ENCODE measurements at regions not wholly inside any gene's neighbourhood (a gene's known extent, or its start where the extent isn't known, plus 50 kb on each side); places are given as distances from the start of the nearest gene placed in this dataset.

- no peak for FAIRE-seq
- Histone ChIP-seq H3K4me1 (ENCODE audit: control insufficient read depth in 3 of 3, insufficient read depth in 2 of 3, low read depth in 1 of 3, low read length in 2 of 3) (no peaks in the 10 kb centered on the region), H3K36me3 (ENCODE audit: control insufficient read depth in 3 of 3, insufficient read depth in 2 of 3, low read depth in 1 of 3, low read length in 3 of 3) (no peaks in the 10 kb centered on the region), H3K4me3 (ENCODE audit: low read depth in 1 of 3, low read length in 3 of 3) (no peak overlapping the region), H3K27me3 (ENCODE audit: control insufficient read depth in 3 of 3, insufficient read depth in 3 of 3, low read length in 3 of 3) (no peaks in the 10 kb centered on the region), H3K27ac (ENCODE audit: low read depth in 1 of 3, low read length in 2 of 3) (no peak overlapping the region), H3K9me3 (ENCODE audit: control insufficient read depth in 2 of 2, insufficient read depth in 1 of 2, low read depth in 1 of 2, low read length in 1 of 2) (no peaks in the 10 kb centered on the region)
- 22 to 35% (median 33%) methylated on average over 3 of the region's 3 CpGs for WGBS, 3 donors
- DNase-seq = no peak
Measured at GRCh38 chr5:5050801-5051200, 89.3 kb upstream of the ADAMTS16 start.

- Histone ChIP-seq H3K36me3 (ENCODE audit: control insufficient read depth in 3 of 3, insufficient read depth in 2 of 3, low read depth in 1 of 3, low read length in 3 of 3) (no peaks in the 10 kb centered on the region), H3K4me1 (ENCODE audit: control insufficient read depth in 3 of 3, insufficient read depth in 2 of 3, low read depth in 1 of 3, low read length in 2 of 3) (no peaks in the 10 kb centered on the region), H3K4me3 (ENCODE audit: low read depth in 1 of 3, low read length in 3 of 3) (no peak overlapping the region), H3K27me3 (ENCODE audit: control insufficient read depth in 3 of 3, insufficient read depth in 3 of 3, low read length in 3 of 3) (no peaks in the 10 kb centered on the region), H3K9me3 (ENCODE audit: control insufficient read depth in 2 of 2, insufficient read depth in 1 of 2, low read depth in 1 of 2, low read length in 1 of 2) (no peaks in the 10 kb centered on the region), H3K27ac (ENCODE audit: low read depth in 1 of 3, low read length in 2 of 3) (no peak overlapping the region)
- no peak for FAIRE-seq
- 89 to 95% (median 93%) methylated on average over 1 of the region's 1 CpG for WGBS, 3 donors
- no peak for DNase-seq
Measured at GRCh38 chr5:5055712-5056111, 84.4 kb upstream of the ADAMTS16 start.

DNA sequence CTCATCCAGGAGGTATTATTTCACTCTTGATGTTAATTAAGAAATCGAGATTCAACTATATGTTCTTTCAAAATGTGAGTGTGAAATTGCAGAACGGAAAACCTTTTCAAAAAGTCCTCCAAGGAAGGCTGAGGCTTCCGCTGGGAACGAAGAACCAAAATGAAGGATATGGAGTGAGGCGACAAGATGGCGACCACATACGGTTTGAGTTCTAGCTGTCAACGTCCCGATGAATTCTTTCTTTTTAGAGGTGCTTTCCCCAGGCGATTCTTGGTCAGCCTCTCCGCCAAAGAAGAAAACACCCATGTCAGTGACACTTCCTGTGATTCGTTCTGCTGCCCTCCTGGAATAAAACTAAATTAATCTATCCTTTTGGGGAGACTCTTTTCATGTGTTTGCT lies 78.3 kb upstream of the ADAMTS16 start:
- DNase-seq = no peak
- Histone ChIP-seq H3K4me1 (ENCODE audit: control insufficient read depth in 3 of 3, insufficient read depth in 2 of 3, low read depth in 1 of 3, low read length in 2 of 3) (no peaks in the 10 kb centered on the region), H3K9me3 (ENCODE audit: control insufficient read depth in 2 of 2, insufficient read depth in 1 of 2, low read depth in 1 of 2, low read length in 1 of 2) (no peaks in the 10 kb centered on the region), H3K27ac (ENCODE audit: low read depth in 1 of 3, low read length in 2 of 3) (no peak overlapping the region), H3K27me3 (ENCODE audit: control insufficient read depth in 3 of 3, insufficient read depth in 3 of 3, low read length in 3 of 3) (no peaks in the 10 kb centered on the region), H3K36me3 (ENCODE audit: control insufficient read depth in 3 of 3, insufficient read depth in 2 of 3, low read depth in 1 of 3, low read length in 3 of 3) (no peaks in the 10 kb centered on the region), H3K4me3 (ENCODE audit: low read depth in 1 of 3, low read length in 3 of 3) (no peak overlapping the region)
- no peak for FAIRE-seq
- 90 to 92% (median 90%) methylated on average over 12 of the region's 12 CpGs for WGBS, 3 donors

- WGBS, 3 donors = 62 to 73% (median 65%) methylated on average over 5 of the region's 5 CpGs
Measured at GRCh38 chr5:5062525-5063302, 77.4 kb upstream of the ADAMTS16 start.

DNA sequence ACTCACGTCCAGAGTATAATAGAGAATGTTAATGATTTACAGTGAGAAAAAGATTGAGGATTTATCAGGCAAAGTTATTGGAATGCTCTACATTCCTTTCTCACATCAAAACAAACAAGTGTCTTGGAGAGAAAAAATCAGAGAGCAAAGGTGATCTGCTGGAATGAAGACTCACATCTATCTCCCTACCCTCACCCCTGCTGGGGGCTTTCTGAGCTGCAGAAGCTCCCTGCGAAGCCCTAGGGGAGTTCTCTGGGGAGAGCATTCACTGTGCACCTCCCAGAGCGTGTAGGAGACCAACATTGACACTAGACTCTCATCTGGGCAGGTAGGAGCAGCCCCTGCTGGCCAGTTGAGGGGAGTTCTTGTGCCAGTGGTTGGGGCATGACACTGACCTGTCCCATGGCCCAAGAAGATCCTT lies 76.6 kb upstream of the ADAMTS16 start:
- Histone ChIP-seq H3K36me3 (ENCODE audit: control insufficient read depth in 3 of 3, insufficient read depth in 2 of 3, low read depth in 1 of 3, low read length in 3 of 3) (no peaks in the 10 kb centered on the region), H3K4me3 (ENCODE audit: low read depth in 1 of 3, low read length in 3 of 3) (no peak overlapping the region), H3K27ac (ENCODE audit: low read depth in 1 of 3, low read length in 2 of 3) (no peak overlapping the region), H3K9me3 (ENCODE audit: control insufficient read depth in 2 of 2, insufficient read depth in 1 of 2, low read depth in 1 of 2, low read length in 1 of 2) (no peaks in the 10 kb centered on the region), H3K4me1 (ENCODE audit: control insufficient read depth in 3 of 3, insufficient read depth in 2 of 3, low read depth in 1 of 3, low read length in 2 of 3) (no peaks in the 10 kb centered on the region), H3K27me3 (ENCODE audit: control insufficient read depth in 3 of 3, insufficient read depth in 3 of 3, low read length in 3 of 3) (no peaks in the 10 kb centered on the region)
- WGBS, 3 donors = 23 to 39% (median 35%) methylated on average over 3 of the region's 3 CpGs
- DNase-seq (no peak), FAIRE-seq (no peak)

More at GRCh38 chr5:5062525-5063302, 77.4 kb upstream of the ADAMTS16 start:
- Histone ChIP-seq H3K27me3 (ENCODE audit: control insufficient read depth in 3 of 3, insufficient read depth in 3 of 3, low read length in 3 of 3) (no peaks in the 10 kb centered on the region), H3K4me3 (ENCODE audit: low read depth in 1 of 3, low read length in 3 of 3) (no peak overlapping the region), H3K4me1 (ENCODE audit: control insufficient read depth in 3 of 3, insufficient read depth in 2 of 3, low read depth in 1 of 3, low read length in 2 of 3) (no peaks in the 10 kb centered on the region), H3K27ac (ENCODE audit: low read depth in 1 of 3, low read length in 2 of 3) (no peak overlapping the region), H3K36me3 (ENCODE audit: control insufficient read depth in 3 of 3, insufficient read depth in 2 of 3, low read depth in 1 of 3, low read length in 3 of 3) (no peaks in the 10 kb centered on the region), H3K9me3 (ENCODE audit: control insufficient read depth in 2 of 2, insufficient read depth in 1 of 2, low read depth in 1 of 2, low read length in 1 of 2) (no peaks in the 10 kb centered on the region)
- FAIRE-seq = no peak
- no peak for DNase-seq

GRCh38 chr5:5065472-5065871 lies 74.7 kb upstream of the ADAMTS16 start:
- H3K27me3 ChIP-seq (ENCODE audit: control insufficient read depth in 3 of 3, insufficient read depth in 3 of 3, low read length in 3 of 3) = no peaks in the 10 kb centered on the region
- WGBS, 3 donors = 89 to 92% (median 92%) methylated on average over 4 of the region's 4 CpGs
- no peaks in the 10 kb centered on the region for H3K9me3 ChIP-seq (ENCODE audit: control insufficient read depth in 2 of 2, insufficient read depth in 1 of 2, low read depth in 1 of 2, low read length in 1 of 2)
- H3K36me3 ChIP-seq (ENCODE audit: control insufficient read depth in 3 of 3, insufficient read depth in 2 of 3, low read depth in 1 of 3, low read length in 3 of 3) = no peaks in the 10 kb centered on the region
- H3K27ac ChIP-seq (ENCODE audit: low read depth in 1 of 3, low read length in 2 of 3) = no peak overlapping the region
- H3K4me1 ChIP-seq (ENCODE audit: control insufficient read depth in 3 of 3, insufficient read depth in 2 of 3, low read depth in 1 of 3, low read length in 2 of 3) = no peaks in the 10 kb centered on the region
- DNase-seq (no peak), FAIRE-seq (no peak)
- H3K4me3 ChIP-seq (ENCODE audit: low read depth in 1 of 3, low read length in 3 of 3) = no peak overlapping the region

DNA sequence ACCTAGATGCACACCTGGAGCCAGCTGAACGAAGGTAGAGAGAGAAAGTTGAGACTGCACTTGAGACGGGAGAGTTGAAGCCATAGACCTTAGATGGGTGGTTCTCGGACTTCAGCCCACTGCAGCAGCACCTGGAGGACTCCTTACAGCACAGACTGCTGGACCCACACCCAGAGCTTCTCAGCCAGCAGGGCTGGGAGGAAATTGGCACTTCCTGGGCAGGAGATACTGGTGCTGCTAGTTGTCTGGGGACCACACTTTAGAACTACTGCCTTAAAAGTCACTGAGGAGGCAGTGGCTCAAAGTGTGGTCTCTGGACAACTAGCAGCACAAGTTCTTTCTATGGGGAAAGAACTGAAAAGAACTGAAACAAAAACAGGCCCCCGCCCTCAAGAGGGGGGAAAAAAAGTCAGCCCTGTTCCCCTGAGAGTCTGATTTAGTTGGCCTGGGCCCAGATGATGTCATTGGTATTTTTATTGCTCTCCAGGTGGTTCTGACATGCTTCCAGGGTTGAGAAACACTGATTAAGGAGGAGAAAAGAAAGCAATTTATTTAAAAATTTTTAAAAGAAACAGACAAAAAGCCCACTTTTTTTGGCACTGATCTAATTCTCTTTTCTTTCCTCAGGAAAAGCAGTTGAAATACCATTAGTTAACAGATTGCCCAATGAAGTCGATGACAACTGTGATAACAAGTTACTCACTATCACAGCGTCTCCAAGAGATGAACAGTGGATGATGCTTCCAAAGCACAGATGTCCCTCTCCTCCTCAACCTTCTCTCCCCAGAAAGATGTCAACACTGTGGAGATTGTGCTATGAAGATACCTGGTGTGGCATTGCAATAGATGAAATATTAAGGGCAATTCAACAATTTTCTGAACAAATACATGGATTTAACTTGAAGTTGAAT lies 73.6 kb upstream of the ADAMTS16 start:
- Histone ChIP-seq H3K9me3 (ENCODE audit: control insufficient read depth in 2 of 2, insufficient read depth in 1 of 2, low read depth in 1 of 2, low read length in 1 of 2) (no peaks in the 10 kb centered on the region), H3K27ac (ENCODE audit: low read depth in 1 of 3, low read length in 2 of 3) (no peak overlapping the region), H3K4me1 (ENCODE audit: control insufficient read depth in 3 of 3, insufficient read depth in 2 of 3, low read depth in 1 of 3, low read length in 2 of 3) (no peaks in the 10 kb centered on the region), H3K27me3 (ENCODE audit: control insufficient read depth in 3 of 3, insufficient read depth in 3 of 3, low read length in 3 of 3) (no peaks in the 10 kb centered on the region), H3K36me3 (ENCODE audit: control insufficient read depth in 3 of 3, insufficient read depth in 2 of 3, low read depth in 1 of 3, low read length in 3 of 3) (no peaks in the 10 kb centered on the region), H3K4me3 (ENCODE audit: low read depth in 1 of 3, low read length in 3 of 3) (no peak overlapping the region)
- FAIRE-seq = no peak
- peak in 1 of 2 donors; percentile 1 for DNase-seq
- WGBS, 3 donors = 16 to 61% (median 28%) methylated on average over 6 of the region's 6 CpGs

DNA sequence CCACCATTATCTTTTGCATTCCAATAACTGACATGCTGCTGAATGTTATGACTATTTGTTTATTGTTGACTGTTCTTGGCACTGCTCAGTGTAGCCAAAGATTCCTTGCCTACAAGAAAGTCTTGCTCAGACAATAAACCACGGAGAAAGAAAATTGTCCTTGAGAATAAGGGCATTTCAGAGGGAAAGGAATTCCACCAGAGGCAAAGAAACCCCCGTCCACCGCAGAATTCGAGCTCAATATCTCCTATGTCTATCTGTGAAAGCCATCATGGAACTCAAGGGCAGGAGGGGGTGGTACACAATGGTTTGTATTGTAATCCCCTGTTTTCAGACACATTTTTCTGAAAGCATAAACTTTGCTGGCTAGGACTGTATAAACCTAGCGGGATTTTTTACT lies 70.3 kb upstream of the ADAMTS16 start:
- Histone ChIP-seq H3K9me3 (ENCODE audit: control insufficient read depth in 2 of 2, insufficient read depth in 1 of 2, low read depth in 1 of 2, low read length in 1 of 2) (no peaks in the 10 kb centered on the region), H3K4me1 (ENCODE audit: control insufficient read depth in 3 of 3, insufficient read depth in 2 of 3, low read depth in 1 of 3, low read length in 2 of 3) (no peaks in the 10 kb centered on the region), H3K27me3 (ENCODE audit: control insufficient read depth in 3 of 3, insufficient read depth in 3 of 3, low read length in 3 of 3) (no peaks in the 10 kb centered on the region), H3K27ac (ENCODE audit: low read depth in 1 of 3, low read length in 2 of 3) (no peak overlapping the region), H3K36me3 (ENCODE audit: control insufficient read depth in 3 of 3, insufficient read depth in 2 of 3, low read depth in 1 of 3, low read length in 3 of 3) (no peaks in the 10 kb centered on the region), H3K4me3 (ENCODE audit: low read depth in 1 of 3, low read length in 3 of 3) (no peak overlapping the region)
- FAIRE-seq (no peak), DNase-seq (no peak)
- 58 to 72% (median 64%) methylated on average over 5 of the region's 5 CpGs for WGBS, 3 donors

Data from small intestine (tissue), 7 donors.